ENCODE measurements at regions not wholly inside any gene's neighbourhood (a gene's known extent, or its start where the extent isn't known, plus 50 kb on each side); places are given as distances from the start of the nearest gene placed in this dataset.

DNA sequence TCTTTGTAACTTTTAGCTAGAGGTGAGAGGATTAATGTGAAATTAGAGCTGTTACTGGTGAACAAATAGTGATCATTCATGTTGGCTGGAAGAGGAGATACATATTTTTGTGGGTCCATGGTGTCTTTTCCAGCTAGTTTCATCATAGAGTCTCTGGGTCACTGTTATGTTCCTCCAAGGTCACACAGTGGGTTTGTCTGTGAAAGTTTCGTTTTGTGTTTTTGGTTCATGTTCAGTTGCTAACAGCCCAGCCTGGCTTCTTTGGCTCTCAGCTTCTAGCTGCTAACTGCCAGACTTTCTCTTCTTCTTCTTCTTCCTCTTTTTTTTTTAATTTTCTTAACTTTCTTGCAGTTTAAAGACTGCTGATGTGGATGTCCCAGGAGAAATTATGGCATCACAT lies 480.0 kb upstream of the SYT4 start:
- no peak overlapping the region for H3K4me3 Mint-ChIP-seq

GRCh38 chr18:43758734-43759133 lies 481.4 kb upstream of the SYT4 start:
- Mint-ChIP-seq H3K36me3 (no peaks in the 10 kb centered on the region), H3K4me1 (no peaks in the 10 kb centered on the region), H3K27ac (no peak overlapping the region), H3K9me3 (peaks cover 4 to 22% (median 14%) of the 10 kb centered on the region in 8 donors), H3K4me3 (no peak overlapping the region), H3K27me3 (no peaks in the 10 kb centered on the region)
- ChIA-PET CTCF (ENCODE audit: partially characterized antibody) (no interaction called here), POLR2A (ENCODE audit: partially characterized antibody) (no interaction called here)
- Histone ChIP-seq H3K27me3 (ENCODE audit: insufficient read depth, low read length) (no peaks in the 10 kb centered on the region), H3K4me1 (ENCODE audit: insufficient read depth, low read length) (no peaks in the 10 kb centered on the region), H3K36me3 (ENCODE audit: insufficient read depth, low read length) (no peaks in the 10 kb centered on the region), H3K27ac (ENCODE audit: low read depth, low read length) (no peak overlapping the region), H3K4me3 (ENCODE audit: low read length in 2 of 2) (no peak overlapping the region), H3K9me3 (ENCODE audit: control insufficient read depth in 1 of 2, low read length in 2 of 2) (no peaks in the 10 kb centered on the region)
- intact Hi-C loops (cut with micrococcal nuclease) = no loop called here
- no peak for DNase-seq

More for the DNA sequence above, 480.0 kb upstream of the SYT4 start:
- intact Hi-C loops (cut with micrococcal nuclease) = no loop called here
- peaks cover 2 to 18% (median 12%) of the 10 kb centered on the region in 8 donors for H3K9me3 Mint-ChIP-seq
- DNase-seq = no peak
- H3K36me3 Mint-ChIP-seq = no peaks in the 10 kb centered on the region
- no peak overlapping the region for H3K27ac Mint-ChIP-seq
- no peak overlapping the region for H3K4me3 ChIP-seq (ENCODE audit: low read length in 2 of 2)
- no peak overlapping the region for H3K27ac ChIP-seq (ENCODE audit: low read depth, low read length)
- ChIA-PET POLR2A (ENCODE audit: partially characterized antibody) (no interaction called here), CTCF (ENCODE audit: partially characterized antibody) (no interaction called here)
- no peaks in the 10 kb centered on the region for H3K27me3 ChIP-seq (ENCODE audit: insufficient read depth, low read length)
- H3K36me3 ChIP-seq (ENCODE audit: insufficient read depth, low read length) = no peaks in the 10 kb centered on the region
- H3K27me3 Mint-ChIP-seq = no peaks in the 10 kb centered on the region
- H3K4me1 ChIP-seq (ENCODE audit: insufficient read depth, low read length) = no peaks in the 10 kb centered on the region
- H3K4me1 Mint-ChIP-seq = no peaks in the 10 kb centered on the region
- H3K9me3 ChIP-seq (ENCODE audit: control insufficient read depth in 1 of 2, low read length in 2 of 2) = no peaks in the 10 kb centered on the region

DNA sequence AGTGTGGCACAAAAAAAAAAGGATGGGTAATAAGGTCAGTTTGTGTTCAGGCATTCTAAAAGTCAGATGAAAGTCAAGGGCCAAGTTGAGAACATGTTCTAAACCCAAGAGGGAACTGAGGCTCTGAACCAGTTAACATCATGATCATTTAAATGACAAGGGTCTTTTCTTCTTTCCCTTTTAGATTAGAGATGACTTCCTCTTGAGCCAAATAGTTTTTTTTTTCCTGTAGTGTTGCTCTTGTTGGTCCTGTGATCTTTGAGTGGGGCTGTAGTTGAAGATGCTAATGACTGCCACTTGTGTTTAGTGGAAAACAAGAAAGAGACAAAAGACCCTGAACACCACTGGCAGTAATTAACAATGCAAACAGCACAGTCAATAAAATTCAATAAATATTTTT lies 482.7 kb upstream of the SYT4 start:
- DNase-seq = no peak
- Mint-ChIP-seq H3K4me3 (no peak overlapping the region), H3K27me3 (no peaks in the 10 kb centered on the region), H3K36me3 (no peaks in the 10 kb centered on the region), H3K4me1 (no peaks in the 10 kb centered on the region), H3K9me3 (peaks cover 3 to 22% (median 13%) of the 10 kb centered on the region in 8 donors), H3K27ac (no peak overlapping the region)
- Histone ChIP-seq H3K36me3 (ENCODE audit: insufficient read depth, low read length) (no peaks in the 10 kb centered on the region), H3K27me3 (ENCODE audit: insufficient read depth, low read length) (no peaks in the 10 kb centered on the region), H3K9me3 (ENCODE audit: control insufficient read depth in 1 of 2, low read length in 2 of 2) (no peaks in the 10 kb centered on the region), H3K4me3 (ENCODE audit: low read length in 2 of 2) (no peak overlapping the region), H3K27ac (ENCODE audit: low read depth, low read length) (no peak overlapping the region), H3K4me1 (ENCODE audit: insufficient read depth, low read length) (no peaks in the 10 kb centered on the region)
- intact Hi-C loops (cut with micrococcal nuclease) = no loop called here
- POLR2A ChIA-PET (ENCODE audit: partially characterized antibody) = no interaction called here
- CTCF ChIA-PET (ENCODE audit: partially characterized antibody) = no interaction called here

DNA sequence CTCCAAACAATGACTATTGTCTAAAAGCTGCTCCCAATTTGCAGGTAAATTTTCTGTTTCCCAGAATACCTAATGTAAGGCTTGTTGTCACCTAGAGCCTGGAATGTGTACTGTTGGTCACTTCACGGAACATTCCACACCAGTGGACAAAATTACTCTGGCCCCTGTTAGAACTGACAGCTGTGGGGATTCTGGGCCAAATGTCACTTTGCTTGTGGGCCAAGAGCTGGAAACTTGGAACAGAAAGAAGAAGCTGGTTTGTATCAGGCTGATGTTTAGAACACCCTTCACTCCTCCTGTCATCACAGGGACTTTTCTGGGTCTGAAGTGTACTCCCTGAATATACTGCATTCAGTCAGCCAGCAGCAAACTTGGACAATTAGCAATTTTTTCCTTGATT lies 495.6 kb upstream of the SYT4 start:
- no peaks in the 10 kb centered on the region for H3K4me1 Mint-ChIP-seq
- Histone ChIP-seq H3K4me3 (ENCODE audit: low read length in 2 of 2) (no peak overlapping the region), H3K36me3 (ENCODE audit: insufficient read depth, low read length) (no peaks in the 10 kb centered on the region), H3K4me1 (ENCODE audit: insufficient read depth, low read length) (no peaks in the 10 kb centered on the region), H3K27me3 (ENCODE audit: insufficient read depth, low read length) (no peaks in the 10 kb centered on the region), H3K27ac (ENCODE audit: low read depth, low read length) (no peak overlapping the region), H3K9me3 (ENCODE audit: control insufficient read depth in 1 of 2, low read length in 2 of 2) (no peaks in the 10 kb centered on the region)
- no peaks in the 10 kb centered on the region for H3K36me3 Mint-ChIP-seq
- POLR2A ChIA-PET (ENCODE audit: partially characterized antibody) = no interaction called here
- DNase-seq = no peak
- H3K4me3 Mint-ChIP-seq = no peak overlapping the region
- intact Hi-C loops (cut with micrococcal nuclease) = no loop called here
- no peak overlapping the region for H3K27ac Mint-ChIP-seq
- CTCF ChIA-PET (ENCODE audit: partially characterized antibody) = no interaction called here
- peaks cover 0 to 15% (median 6%) of the 10 kb centered on the region in 8 donors for H3K9me3 Mint-ChIP-seq
- no peaks in the 10 kb centered on the region for H3K27me3 Mint-ChIP-seq

GRCh38 chr18:43774497-43774896 lies 497.2 kb upstream of the SYT4 start:
- no peaks in the 10 kb centered on the region for H3K36me3 Mint-ChIP-seq
- H3K4me1 Mint-ChIP-seq = no peaks in the 10 kb centered on the region
- Histone ChIP-seq H3K9me3 (ENCODE audit: control insufficient read depth in 1 of 2, low read length in 2 of 2) (no peaks in the 10 kb centered on the region), H3K4me3 (ENCODE audit: low read length in 2 of 2) (no peak overlapping the region), H3K27ac (ENCODE audit: low read depth, low read length) (no peak overlapping the region), H3K36me3 (ENCODE audit: insufficient read depth, low read length) (no peaks in the 10 kb centered on the region), H3K4me1 (ENCODE audit: insufficient read depth, low read length) (no peaks in the 10 kb centered on the region), H3K27me3 (ENCODE audit: insufficient read depth, low read length) (no peaks in the 10 kb centered on the region)
- no peak for DNase-seq
- H3K4me3 Mint-ChIP-seq = no peak overlapping the region
- intact Hi-C loops (cut with micrococcal nuclease) = no loop called here
- CTCF ChIA-PET (ENCODE audit: partially characterized antibody) = no interaction called here
- no peak overlapping the region for H3K27ac Mint-ChIP-seq
- H3K27me3 Mint-ChIP-seq = no peaks in the 10 kb centered on the region
- H3K9me3 Mint-ChIP-seq = peaks cover 0 to 11% (median 2%) of the 10 kb centered on the region in 8 donors
- POLR2A ChIA-PET (ENCODE audit: partially characterized antibody) = no interaction called here

DNA sequence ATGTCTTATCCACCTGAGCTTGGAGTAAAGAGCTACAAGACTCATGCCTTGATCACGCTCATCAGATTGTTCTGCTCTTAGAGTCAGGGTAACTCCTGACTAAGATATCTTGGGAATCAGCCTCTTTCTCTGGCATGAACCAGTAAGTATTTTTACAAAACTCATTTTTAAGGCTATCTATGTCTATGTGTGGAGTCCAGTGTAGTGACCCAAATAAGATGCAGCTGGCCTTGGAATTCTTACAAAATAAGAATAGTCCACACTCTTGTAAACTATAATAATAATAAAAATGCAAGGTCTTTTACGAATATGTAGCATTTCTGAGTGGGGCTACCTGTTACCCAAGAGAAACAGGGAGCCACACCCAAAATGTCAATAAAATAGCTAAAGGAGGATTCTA lies 498.3 kb upstream of the SYT4 start:
- Histone ChIP-seq H3K36me3 (ENCODE audit: insufficient read depth, low read length) (no peaks in the 10 kb centered on the region), H3K27ac (ENCODE audit: low read depth, low read length) (no peak overlapping the region), H3K27me3 (ENCODE audit: insufficient read depth, low read length) (no peaks in the 10 kb centered on the region), H3K4me1 (ENCODE audit: insufficient read depth, low read length) (no peaks in the 10 kb centered on the region), H3K4me3 (ENCODE audit: low read length in 2 of 2) (no peak overlapping the region), H3K9me3 (ENCODE audit: control insufficient read depth in 1 of 2, low read length in 2 of 2) (no peaks in the 10 kb centered on the region)
- Mint-ChIP-seq H3K27me3 (no peaks in the 10 kb centered on the region), H3K4me3 (no peak overlapping the region), H3K9me3 (peaks cover 0 to 8% (median 3%) of the 10 kb centered on the region in 8 donors), H3K36me3 (no peaks in the 10 kb centered on the region), H3K27ac (no peak overlapping the region), H3K4me1 (no peaks in the 10 kb centered on the region)
- DNase-seq = no peak
- ChIA-PET CTCF (ENCODE audit: partially characterized antibody) (interaction anchor here (1.2 kb wide), 1 partner anchor 9 kb away, joined by 3 read pairs; no protein-coding TSS in a partner anchor), POLR2A (ENCODE audit: partially characterized antibody) (no interaction called here)
- intact Hi-C loops (cut with micrococcal nuclease) = no loop called here

GRCh38 chr18:43776997-43777396 lies 499.7 kb upstream of the SYT4 start:
- no peaks in the 10 kb centered on the region for H3K36me3 Mint-ChIP-seq
- DNase-seq = no peak
- Histone ChIP-seq H3K27me3 (ENCODE audit: insufficient read depth, low read length) (no peaks in the 10 kb centered on the region), H3K27ac (ENCODE audit: low read depth, low read length) (no peak overlapping the region), H3K9me3 (ENCODE audit: control insufficient read depth in 1 of 2, low read length in 2 of 2) (no peaks in the 10 kb centered on the region), H3K36me3 (ENCODE audit: insufficient read depth, low read length) (no peaks in the 10 kb centered on the region), H3K4me3 (ENCODE audit: low read length in 2 of 2) (no peak overlapping the region), H3K4me1 (ENCODE audit: insufficient read depth, low read length) (no peaks in the 10 kb centered on the region)
- POLR2A ChIA-PET (ENCODE audit: partially characterized antibody) = no interaction called here
- CTCF ChIA-PET (ENCODE audit: partially characterized antibody) = no interaction called here
- no peak overlapping the region for H3K4me3 Mint-ChIP-seq
- no peaks in the 10 kb centered on the region for H3K4me1 Mint-ChIP-seq
- intact Hi-C loops (cut with micrococcal nuclease) = no loop called here
- no peaks in the 10 kb centered on the region for H3K27me3 Mint-ChIP-seq
- no peak overlapping the region for H3K27ac Mint-ChIP-seq
- H3K9me3 Mint-ChIP-seq = peaks cover 0 to 8% (median 3%) of the 10 kb centered on the region in 8 donors

- H3K27me3 ChIP-seq (ENCODE audit: insufficient read depth, low read length) = no peaks in the 10 kb centered on the region
- CTCF ChIA-PET (ENCODE audit: partially characterized antibody) = no interaction called here
Observed at GRCh38 chr18:43777636-43778304, 500.5 kb upstream of the SYT4 start.

More at GRCh38 chr18:43777636-43778304, 500.5 kb upstream of the SYT4 start:
- no peaks in the 10 kb centered on the region for H3K27me3 Mint-ChIP-seq
- Histone ChIP-seq H3K27ac (ENCODE audit: low read depth, low read length) (no peak overlapping the region), H3K4me3 (ENCODE audit: low read length in 2 of 2) (no peak overlapping the region), H3K4me1 (ENCODE audit: insufficient read depth, low read length) (no peaks in the 10 kb centered on the region), H3K9me3 (ENCODE audit: control insufficient read depth in 1 of 2, low read length in 2 of 2) (no peaks in the 10 kb centered on the region), H3K36me3 (ENCODE audit: insufficient read depth, low read length) (no peaks in the 10 kb centered on the region)
- POLR2A ChIA-PET (ENCODE audit: partially characterized antibody) = no interaction called here
- no peak overlapping the region for H3K27ac Mint-ChIP-seq
- no peaks in the 10 kb centered on the region for H3K4me1 Mint-ChIP-seq
- H3K4me3 Mint-ChIP-seq = no peak overlapping the region
- H3K36me3 Mint-ChIP-seq = no peaks in the 10 kb centered on the region
- intact Hi-C loops (cut with micrococcal nuclease) = no loop called here
- no peak for DNase-seq
- peaks cover 0 to 10% (median 6%) of the 10 kb centered on the region in 8 donors for H3K9me3 Mint-ChIP-seq

All from CD4-positive, alpha-beta memory T cell (primary cell).